ENCODE measurements at regions not wholly inside any gene's neighbourhood (a gene's known extent, or its start where the extent isn't known, plus 50 kb on each side); places are given as distances from the start of the nearest gene placed in this dataset.

- H3K4me1 ChIP-seq (ENCODE audit: control insufficient read depth, insufficient read depth, low read depth, low read length): no peaks in the 10 kb centered on the region
- H2AFZ ChIP-seq (ENCODE audit: low read depth, low read length): no peak overlapping the region
- H2BK5ac ChIP-seq (ENCODE audit: low read depth, low read length, poor library complexity, severe bottlenecking): no peak overlapping the region
- no peaks in the 10 kb centered on the region for H3K9me3 ChIP-seq (ENCODE audit: control insufficient read depth, low read length)
- H3K27ac ChIP-seq (ENCODE audit: low read length, poor library complexity, severe bottlenecking): no peak overlapping the region
- H3K36me3 ChIP-seq (ENCODE audit: control insufficient read depth in 1 of 2, insufficient read depth in 2 of 2, low read depth in 1 of 2, low read length in 2 of 2): no peaks in the 10 kb centered on the region
- H3K27me3 ChIP-seq (ENCODE audit: control insufficient read depth in 1 of 2, insufficient read depth in 1 of 2, low read length in 2 of 2): no peaks in the 10 kb centered on the region
- no peak overlapping the region for H2BK12ac ChIP-seq (ENCODE audit: low read length in 2 of 2)
- H4K8ac ChIP-seq (ENCODE audit: low read length): no peak overlapping the region
- H3K4ac ChIP-seq (ENCODE audit: low read depth in 1 of 2, low read length in 2 of 2): no peak overlapping the region
- H3K18ac ChIP-seq (ENCODE audit: low read depth in 1 of 2, low read length in 2 of 2): no peak overlapping the region
- H3K79me1 ChIP-seq (replicated peaks; ENCODE audit: low read length, poor library complexity, severe bottlenecking): no peaks in the 10 kb centered on the region
- H3K14ac ChIP-seq (ENCODE audit: low read length in 2 of 2): no peak overlapping the region
- H2AK5ac ChIP-seq (ENCODE audit: low read length, severe bottlenecking): no peak overlapping the region
- no peak overlapping the region for H4K91ac ChIP-seq (ENCODE audit: low read length)
- H3K9ac ChIP-seq (ENCODE audit: low read length): peak overlapping the region; percentile 85
- no peak overlapping the region for H2BK120ac ChIP-seq (ENCODE audit: low read depth, low read length)
- no peak for DNase-seq
- H3K4me2 ChIP-seq (ENCODE audit: low read length, poor library complexity, severe bottlenecking): no peak overlapping the region
- no peak overlapping the region for H3K4me3 ChIP-seq (ENCODE audit: insufficient read depth in 1 of 2, low read depth in 1 of 2, low read length in 2 of 2)
- H2BK15ac ChIP-seq (ENCODE audit: low read depth, poor library complexity, severe bottlenecking): no peak overlapping the region
- WGBS: 76% methylated on average over 4 of the region's 4 CpGs
- no peak overlapping the region for H3K23ac ChIP-seq (ENCODE audit: low read length in 2 of 2)
Observed at GRCh38 chr4:181661090-181661489, 582.1 kb upstream of the TENM3 start.

GRCh38 chr4:181661923-181662322, 581.3 kb upstream of the TENM3 start:
- Histone ChIP-seq H3K23ac (ENCODE audit: low read length in 2 of 2) (no peak overlapping the region), H2AK5ac (ENCODE audit: low read length, severe bottlenecking) (no peak overlapping the region), H3K79me1 (replicated peaks; ENCODE audit: low read length, poor library complexity, severe bottlenecking) (no peaks in the 10 kb centered on the region), H3K9me3 (ENCODE audit: control insufficient read depth, low read length) (no peaks in the 10 kb centered on the region), H2BK5ac (ENCODE audit: low read depth, low read length, poor library complexity, severe bottlenecking) (no peak overlapping the region), H2BK15ac (ENCODE audit: low read depth, poor library complexity, severe bottlenecking) (no peak overlapping the region), H2AFZ (ENCODE audit: low read depth, low read length) (no peak overlapping the region), H4K8ac (ENCODE audit: low read length) (no peak overlapping the region), H3K4me3 (ENCODE audit: insufficient read depth in 1 of 2, low read depth in 1 of 2, low read length in 2 of 2) (no peak overlapping the region), H3K4me2 (ENCODE audit: low read length, poor library complexity, severe bottlenecking) (no peak overlapping the region), H3K18ac (ENCODE audit: low read depth in 1 of 2, low read length in 2 of 2) (no peak overlapping the region), H2BK12ac (ENCODE audit: low read length in 2 of 2) (no peak overlapping the region), H2BK120ac (ENCODE audit: low read depth, low read length) (no peak overlapping the region), H3K27me3 (ENCODE audit: control insufficient read depth in 1 of 2, insufficient read depth in 1 of 2, low read length in 2 of 2) (no peaks in the 10 kb centered on the region), H3K14ac (ENCODE audit: low read length in 2 of 2) (no peak overlapping the region), H3K36me3 (ENCODE audit: control insufficient read depth in 1 of 2, insufficient read depth in 2 of 2, low read depth in 1 of 2, low read length in 2 of 2) (no peaks in the 10 kb centered on the region), H3K27ac (ENCODE audit: low read length, poor library complexity, severe bottlenecking) (no peak overlapping the region), H3K4ac (ENCODE audit: low read depth in 1 of 2, low read length in 2 of 2) (no peak overlapping the region), H3K9ac (ENCODE audit: low read length) (peak overlapping the region; percentile 85), H4K91ac (ENCODE audit: low read length) (no peak overlapping the region), H3K4me1 (ENCODE audit: control insufficient read depth, insufficient read depth, low read depth, low read length) (no peaks in the 10 kb centered on the region)
- WGBS: 56% methylated on average over 1 of the region's 2 CpGs
- DNase-seq: no peak

- Histone ChIP-seq H3K36me3 (ENCODE audit: control insufficient read depth in 1 of 2, insufficient read depth in 2 of 2, low read depth in 1 of 2, low read length in 2 of 2) (no peaks in the 10 kb centered on the region), H3K27me3 (ENCODE audit: control insufficient read depth in 1 of 2, insufficient read depth in 1 of 2, low read length in 2 of 2) (no peaks in the 10 kb centered on the region), H3K4me2 (ENCODE audit: low read length, poor library complexity, severe bottlenecking) (no peak overlapping the region), H3K4ac (ENCODE audit: low read depth in 1 of 2, low read length in 2 of 2) (no peak overlapping the region), H3K4me1 (ENCODE audit: control insufficient read depth, insufficient read depth, low read depth, low read length) (no peaks in the 10 kb centered on the region), H3K9ac (ENCODE audit: low read length) (peak overlapping the region; percentile 85), H4K8ac (ENCODE audit: low read length) (no peak overlapping the region), H2AFZ (ENCODE audit: low read depth, low read length) (no peak overlapping the region), H3K9me3 (ENCODE audit: control insufficient read depth, low read length) (no peaks in the 10 kb centered on the region), H3K23ac (ENCODE audit: low read length in 2 of 2) (no peak overlapping the region), H2BK12ac (ENCODE audit: low read length in 2 of 2) (no peak overlapping the region), H3K18ac (ENCODE audit: low read depth in 1 of 2, low read length in 2 of 2) (no peak overlapping the region), H3K14ac (ENCODE audit: low read length in 2 of 2) (no peak overlapping the region), H2BK15ac (ENCODE audit: low read depth, poor library complexity, severe bottlenecking) (no peak overlapping the region), H4K91ac (ENCODE audit: low read length) (no peak overlapping the region), H3K27ac (ENCODE audit: low read length, poor library complexity, severe bottlenecking) (no peak overlapping the region), H2BK120ac (ENCODE audit: low read depth, low read length) (no peak overlapping the region), H2AK5ac (ENCODE audit: low read length, severe bottlenecking) (no peak overlapping the region), H3K4me3 (ENCODE audit: insufficient read depth in 1 of 2, low read depth in 1 of 2, low read length in 2 of 2) (no peak overlapping the region), H2BK5ac (ENCODE audit: low read depth, low read length, poor library complexity, severe bottlenecking) (no peak overlapping the region), H3K79me1 (replicated peaks; ENCODE audit: low read length, poor library complexity, severe bottlenecking) (no peaks in the 10 kb centered on the region)
- WGBS: 63% methylated on average over 1 of the region's 3 CpGs
- no peak for DNase-seq
Observed at GRCh38 chr4:181662383-181662782, 580.8 kb upstream of the TENM3 start.

- Histone ChIP-seq H3K27ac (ENCODE audit: low read length, poor library complexity, severe bottlenecking) (no peak overlapping the region), H3K9me3 (ENCODE audit: control insufficient read depth, low read length) (no peaks in the 10 kb centered on the region), H3K4ac (ENCODE audit: low read depth in 1 of 2, low read length in 2 of 2) (no peak overlapping the region), H3K36me3 (ENCODE audit: control insufficient read depth in 1 of 2, insufficient read depth in 2 of 2, low read depth in 1 of 2, low read length in 2 of 2) (no peaks in the 10 kb centered on the region), H3K4me3 (ENCODE audit: insufficient read depth in 1 of 2, low read depth in 1 of 2, low read length in 2 of 2) (no peak overlapping the region), H3K9ac (ENCODE audit: low read length) (no peak overlapping the region), H2BK15ac (ENCODE audit: low read depth, poor library complexity, severe bottlenecking) (no peak overlapping the region), H2BK12ac (ENCODE audit: low read length in 2 of 2) (no peak overlapping the region), H3K79me1 (replicated peaks; ENCODE audit: low read length, poor library complexity, severe bottlenecking) (no peaks in the 10 kb centered on the region), H3K4me1 (ENCODE audit: control insufficient read depth, insufficient read depth, low read depth, low read length) (no peaks in the 10 kb centered on the region), H3K23ac (ENCODE audit: low read length in 2 of 2) (no peak overlapping the region), H3K4me2 (ENCODE audit: low read length, poor library complexity, severe bottlenecking) (no peak overlapping the region), H2AK5ac (ENCODE audit: low read length, severe bottlenecking) (no peak overlapping the region), H4K91ac (ENCODE audit: low read length) (no peak overlapping the region), H3K14ac (ENCODE audit: low read length in 2 of 2) (no peak overlapping the region), H3K27me3 (ENCODE audit: control insufficient read depth in 1 of 2, insufficient read depth in 1 of 2, low read length in 2 of 2) (no peaks in the 10 kb centered on the region), H2BK5ac (ENCODE audit: low read depth, low read length, poor library complexity, severe bottlenecking) (no peak overlapping the region), H3K18ac (ENCODE audit: low read depth in 1 of 2, low read length in 2 of 2) (no peak overlapping the region), H2AFZ (ENCODE audit: low read depth, low read length) (no peak overlapping the region), H4K8ac (ENCODE audit: low read length) (no peak overlapping the region), H2BK120ac (ENCODE audit: low read depth, low read length) (no peak overlapping the region)
- no peak for DNase-seq
- WGBS: 88% methylated on average over 1 of the region's 2 CpGs
Observed at GRCh38 chr4:181670506-181670905, 572.7 kb upstream of the TENM3 start.

All from mesenchymal stem cell (in vitro differentiated cells and primary cell).